Retina (tissue), 1 donor: ENCODE measurements at regions not wholly inside any gene's neighbourhood (a gene's known extent, or its start where the extent isn't known, plus 50 kb on each side); places are given as distances from the start of the nearest gene placed in this dataset.

ENCODE experiments used
- DNase-seq: peaks from one replicate; pipeline ENCODE4 v3.0.0-alpha.2; 2016

DNA sequence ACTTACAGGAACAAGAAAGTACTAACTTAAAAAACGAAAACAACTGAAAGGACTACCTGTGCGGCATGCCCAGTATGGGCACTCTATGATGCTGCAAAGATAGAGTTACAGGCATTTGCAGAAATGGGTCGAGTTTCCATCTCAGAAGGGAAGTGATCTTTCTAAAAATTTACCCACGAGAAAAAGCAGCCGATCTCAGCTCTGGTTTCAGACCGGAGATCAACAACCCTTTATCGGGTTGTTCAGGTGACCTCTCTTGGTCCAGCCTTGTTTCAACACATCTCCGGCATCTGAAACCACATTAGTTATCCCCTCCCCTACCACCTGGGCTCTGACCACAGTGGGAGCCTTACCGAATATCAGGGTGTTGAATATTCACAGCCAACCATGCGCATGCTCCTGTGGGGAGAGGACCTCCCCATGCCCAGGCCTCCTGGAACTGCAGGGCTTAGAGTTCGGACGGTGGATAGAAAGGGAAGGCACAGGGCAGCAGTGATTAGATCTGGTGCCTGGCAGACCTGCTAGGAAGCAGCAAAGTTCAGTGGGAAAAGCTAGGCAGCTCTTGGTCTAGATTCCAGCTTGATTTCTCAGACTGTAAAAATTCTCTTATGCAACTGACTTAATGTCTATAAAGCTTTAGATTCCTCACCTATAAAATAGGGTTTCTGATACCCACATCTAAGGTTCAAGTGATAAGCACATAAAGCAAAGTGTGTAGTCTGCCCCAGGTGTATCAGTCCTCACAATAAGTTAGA is 906.0 kb downstream of the VRK1 start:
- DNase-seq = no peak

DNA sequence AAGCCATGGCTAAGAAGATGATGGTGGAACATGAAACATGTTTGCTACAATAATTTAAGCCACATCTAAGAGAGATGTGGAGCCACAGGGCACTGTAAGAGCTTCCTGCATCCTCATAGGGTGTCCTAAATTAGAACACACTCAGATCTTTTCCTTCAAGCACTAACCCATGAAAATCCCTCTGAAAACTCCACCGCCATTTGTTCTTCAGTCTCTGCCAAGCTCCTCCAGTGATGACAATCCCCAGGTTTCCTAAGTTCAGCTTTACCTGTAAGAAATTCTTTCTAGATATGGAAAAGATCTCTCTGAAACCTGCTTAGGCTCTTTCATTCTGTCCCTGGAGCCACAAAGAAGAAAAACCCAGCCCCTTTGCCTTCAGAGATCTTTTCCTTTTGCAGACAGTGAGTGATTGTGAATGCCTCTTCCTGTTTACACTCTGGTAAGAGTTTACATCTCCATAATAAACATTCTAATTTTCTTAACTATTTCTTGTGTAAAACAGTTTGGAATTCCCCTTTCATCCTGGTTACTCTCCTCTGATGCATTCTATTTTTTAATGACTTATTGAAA is 907.2 kb downstream of the VRK1 start:
- no peak for DNase-seq

DNA sequence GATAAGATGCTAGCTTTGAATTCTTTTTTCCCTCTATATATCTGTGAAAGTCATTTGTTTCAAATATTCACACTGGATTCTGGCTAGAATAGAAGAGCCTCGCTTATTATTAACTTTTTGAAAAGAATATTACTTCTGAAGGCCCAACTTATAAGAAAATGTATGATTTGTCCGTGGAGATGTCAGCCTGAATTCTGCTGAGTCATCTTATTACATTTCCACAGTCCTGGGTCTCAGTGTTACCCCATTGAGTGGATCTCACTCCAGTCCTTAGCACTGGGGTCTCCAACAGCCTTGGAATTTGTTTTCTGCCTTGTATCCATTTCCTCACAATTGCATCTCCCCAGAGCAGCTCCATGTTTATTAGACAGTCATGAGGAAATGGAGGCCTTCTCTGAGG is 907.9 kb downstream of the VRK1 start:
- DNase-seq = no peak

DNA sequence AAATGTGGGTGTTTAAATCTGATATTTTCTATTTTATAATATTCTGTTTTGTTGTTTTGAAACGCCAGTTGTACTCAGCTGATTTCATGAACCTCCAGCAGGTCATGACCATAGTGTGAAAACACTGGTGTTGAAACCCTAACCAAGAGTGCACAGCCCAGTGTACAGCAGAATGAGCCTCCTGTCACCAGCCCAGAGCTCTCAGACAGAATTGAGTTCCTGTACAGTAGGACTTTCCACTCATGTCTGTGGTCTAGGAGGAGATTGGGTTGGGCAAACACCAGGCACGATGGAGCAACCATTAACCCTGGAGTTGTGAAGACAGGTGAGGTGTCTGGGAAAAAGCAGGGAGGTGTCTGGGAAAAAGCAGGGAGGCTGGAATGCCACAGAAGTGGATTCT is 908.8 kb downstream of the VRK1 start:
- no peak for DNase-seq

DNA sequence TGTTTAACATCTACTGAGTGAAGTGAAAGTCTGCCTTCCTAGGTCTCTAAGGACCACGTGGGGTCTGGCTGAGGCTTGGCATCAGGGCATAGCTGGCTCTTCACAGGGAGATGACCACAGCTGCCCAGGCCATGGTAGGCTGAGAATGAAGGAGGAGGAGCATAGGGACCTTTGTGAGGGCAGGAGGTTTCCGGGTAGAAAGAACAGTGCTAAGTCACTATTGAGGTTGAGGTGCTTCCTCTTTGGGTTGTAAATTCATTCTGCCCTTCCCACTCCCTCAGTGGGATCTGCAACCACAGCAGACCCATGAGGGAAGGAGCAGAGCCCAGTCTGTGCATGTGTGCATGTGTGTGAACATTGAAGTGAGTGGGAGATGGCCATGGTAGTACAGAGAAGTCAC is 909.6 kb downstream of the VRK1 start:
- no peak for DNase-seq

DNA sequence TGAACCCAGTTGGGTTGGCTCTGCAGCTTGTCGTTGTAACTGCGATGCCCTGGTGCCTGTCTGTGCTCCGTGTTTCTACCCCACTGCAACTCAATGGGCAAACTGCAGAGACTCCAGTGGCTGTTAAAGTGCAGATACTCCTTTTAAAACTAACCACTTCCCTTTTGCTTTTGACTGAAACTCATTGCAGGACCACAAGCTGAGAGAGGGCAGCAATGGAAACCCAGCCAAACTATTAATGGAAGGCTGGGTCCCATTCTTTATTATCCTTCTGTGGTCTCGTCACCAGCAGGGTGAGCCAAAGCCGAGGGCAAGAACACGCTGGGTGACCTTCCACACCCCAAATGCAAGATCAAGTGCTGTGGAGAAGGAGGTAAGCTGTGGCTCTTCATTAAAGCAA is 910.4 kb downstream of the VRK1 start:
- DNase-seq = no peak

DNA sequence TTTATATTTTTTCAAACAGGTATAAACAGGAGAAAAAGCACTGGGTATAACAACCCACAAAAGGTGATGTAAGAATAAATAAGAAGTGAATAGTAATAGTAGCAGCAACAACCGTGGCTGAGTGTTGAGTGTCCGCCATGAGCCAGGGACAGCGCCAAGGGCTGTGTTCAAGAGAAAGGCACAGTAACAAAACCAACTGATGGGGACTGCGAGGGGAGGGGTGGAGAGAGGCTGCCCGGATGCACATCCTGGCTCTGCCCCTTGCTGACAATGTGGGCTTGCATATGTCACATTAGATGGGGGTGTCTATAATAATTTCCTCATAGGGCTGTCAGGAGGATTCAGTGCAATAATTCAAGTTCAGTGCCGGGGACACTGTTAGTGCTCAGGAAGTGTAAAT is 912.4 kb downstream of the VRK1 start:
- no peak for DNase-seq

DNA sequence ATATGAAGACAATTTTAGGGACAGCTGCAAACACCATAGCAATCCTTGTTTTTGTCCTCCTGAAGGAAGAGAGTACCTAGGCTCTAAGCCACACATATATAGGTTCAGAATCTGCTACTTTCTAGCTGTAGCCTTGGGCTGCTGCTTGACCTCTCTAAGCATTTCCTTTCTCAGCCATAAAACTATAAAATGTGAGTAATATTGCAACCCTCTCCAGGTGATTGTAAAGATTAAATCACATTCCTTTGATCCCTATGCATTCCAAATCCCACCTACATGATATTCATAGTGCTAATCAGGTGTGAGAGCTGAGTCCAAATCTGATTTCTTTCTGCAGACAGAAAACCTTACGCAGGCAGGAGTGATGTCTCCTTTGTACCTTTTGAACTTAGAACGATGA is 913.5 kb downstream of the VRK1 start:
- no peak for DNase-seq

DNA sequence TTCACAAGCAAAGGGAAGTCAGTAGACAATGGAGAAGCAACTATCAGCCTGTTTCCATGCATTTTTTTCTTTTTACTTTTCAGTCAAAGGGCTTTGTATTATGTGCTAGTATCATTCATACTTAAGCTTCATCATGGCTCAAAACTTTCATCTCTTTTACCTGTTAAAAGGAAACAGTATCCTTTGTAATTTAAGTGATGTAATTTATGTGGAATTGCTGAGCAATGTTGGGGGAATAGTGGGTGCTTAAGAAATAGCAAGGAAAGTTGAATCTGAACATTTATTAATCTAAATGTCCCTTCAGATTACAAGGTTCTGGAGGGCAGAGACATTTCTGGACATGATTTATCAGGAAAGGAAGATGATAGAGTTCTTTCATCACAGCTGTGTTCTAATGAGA is 915.3 kb downstream of the VRK1 start:
- no peak for DNase-seq

DNA sequence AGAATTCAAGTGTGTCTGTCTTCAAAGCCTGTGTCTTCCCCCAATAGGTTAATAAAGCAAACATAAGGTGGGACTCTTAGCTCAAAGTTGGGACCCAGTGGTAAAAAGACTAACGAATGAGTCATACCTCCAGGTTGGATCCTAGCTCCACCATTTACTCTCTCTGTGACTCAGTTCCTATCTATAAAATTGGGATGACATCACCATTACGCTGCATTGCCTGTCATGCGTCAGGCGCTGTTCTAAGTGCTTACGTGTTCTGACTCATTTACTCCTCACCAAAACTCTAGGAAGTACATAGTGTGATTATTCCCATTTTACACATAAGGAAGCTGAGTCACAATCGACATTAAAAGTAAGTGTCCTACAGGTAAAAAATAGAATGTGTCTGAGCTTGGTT is 915.8 kb downstream of the VRK1 start:
- no peak for DNase-seq

DNA sequence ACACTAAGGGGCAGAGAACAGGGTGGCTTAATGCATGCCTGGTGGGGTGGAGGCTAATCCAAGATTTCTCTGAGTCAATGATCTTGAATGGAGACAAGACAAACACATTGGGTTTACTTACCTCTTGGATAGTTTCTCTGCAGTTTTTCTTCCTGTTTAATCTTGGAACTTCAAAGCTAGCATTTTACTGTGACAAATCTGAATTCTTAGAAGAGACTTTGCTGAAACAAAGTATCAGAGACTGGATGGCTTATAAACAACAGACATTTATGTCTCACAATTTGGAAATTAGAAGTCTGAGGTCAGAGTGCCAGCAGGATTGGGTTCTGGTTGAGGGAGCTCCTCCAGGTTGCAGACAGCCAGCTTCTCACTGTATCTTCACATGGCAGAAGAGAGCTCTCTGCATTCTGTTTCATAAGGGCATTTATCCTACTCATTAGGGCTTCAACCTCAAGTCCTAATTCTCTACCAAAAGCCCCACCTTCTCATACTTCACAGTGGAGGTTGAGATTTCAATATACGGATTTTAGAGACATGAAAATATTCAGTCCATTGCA is 921.8 kb downstream of the VRK1 start:
- no peak for DNase-seq

DNA sequence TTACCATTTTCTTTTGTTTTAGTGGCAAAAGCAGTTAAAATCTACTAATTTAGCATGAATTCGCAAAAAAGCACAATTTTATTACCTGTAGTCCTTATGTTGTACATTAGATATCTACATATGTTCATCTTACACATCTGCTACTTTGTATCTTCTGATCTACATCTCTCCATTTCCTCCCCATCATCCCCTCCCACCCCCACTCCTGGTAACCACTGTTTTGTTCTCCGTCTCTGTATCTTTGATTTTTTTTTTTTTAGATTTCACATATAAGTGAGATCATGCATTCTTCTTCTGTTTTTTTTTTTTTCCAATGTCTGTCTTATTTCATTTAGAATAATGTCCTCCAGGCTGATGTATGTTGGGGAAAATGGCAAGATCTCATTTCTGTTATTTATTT is 922.7 kb downstream of the VRK1 start:
- DNase-seq = no peak

DNA sequence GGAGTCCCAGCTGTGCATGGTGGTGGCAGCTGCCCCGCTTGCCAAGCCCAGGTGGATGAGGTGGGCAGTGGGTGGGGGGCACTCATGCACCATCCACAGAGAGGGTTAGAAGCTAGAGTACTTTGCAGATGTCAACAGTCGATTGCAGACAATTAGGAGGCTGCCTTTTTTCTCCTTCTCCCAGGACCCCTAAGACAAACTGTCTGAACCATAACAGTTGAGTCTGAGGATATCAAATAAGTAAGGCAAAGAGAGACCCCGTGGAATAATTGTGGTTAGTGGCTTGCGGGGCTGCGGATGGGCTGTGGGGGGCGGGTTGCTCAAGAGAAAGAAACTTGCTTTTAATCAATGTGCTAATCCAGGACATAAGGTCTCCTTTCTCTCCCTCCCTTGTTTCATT is 926.2 kb downstream of the VRK1 start:
- no peak for DNase-seq

DNA sequence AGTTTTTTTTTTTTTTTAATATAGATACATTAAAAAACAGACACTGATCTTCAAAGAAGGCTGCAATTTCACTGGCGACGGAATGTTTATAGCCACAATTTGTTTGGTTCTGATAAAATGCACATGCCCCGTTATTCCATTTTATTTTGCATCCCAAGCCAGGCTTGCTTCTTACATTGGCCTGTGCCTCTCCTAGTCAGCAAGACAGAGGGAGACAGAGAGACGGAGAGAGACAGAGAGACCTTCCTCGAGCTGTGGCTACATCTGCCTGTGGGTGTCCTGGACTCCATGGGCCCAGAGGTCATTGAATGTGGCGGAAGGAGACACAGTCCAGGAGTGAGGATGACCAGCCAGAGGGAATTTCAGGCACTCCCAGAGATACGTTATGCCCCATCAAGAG is 926.6 kb downstream of the VRK1 start:
- DNase-seq = no peak

DNA sequence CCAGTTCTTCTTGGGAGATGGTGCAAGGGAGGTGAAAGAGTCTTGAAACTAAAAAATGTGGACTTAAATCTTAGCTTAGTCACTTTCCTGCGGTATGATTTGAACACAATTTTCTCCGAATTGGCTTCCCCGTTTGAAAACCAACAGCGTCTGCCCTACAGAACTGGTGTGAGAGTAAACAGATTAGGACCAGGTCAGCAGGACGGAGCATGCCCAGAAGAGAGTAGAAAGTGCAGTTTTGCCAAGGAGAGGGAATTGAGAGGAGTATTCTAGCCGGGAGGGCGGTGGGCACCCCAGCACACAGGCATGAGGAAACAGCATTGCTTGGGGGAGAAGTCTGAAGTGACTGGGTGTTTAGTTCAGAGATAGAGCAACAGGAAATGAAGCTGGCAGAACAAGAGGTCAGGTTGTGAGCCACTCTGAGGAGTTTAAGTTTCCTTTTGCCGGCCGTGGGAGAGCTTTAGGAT is 927.1 kb downstream of the VRK1 start:
- DNase-seq = no peak

DNA sequence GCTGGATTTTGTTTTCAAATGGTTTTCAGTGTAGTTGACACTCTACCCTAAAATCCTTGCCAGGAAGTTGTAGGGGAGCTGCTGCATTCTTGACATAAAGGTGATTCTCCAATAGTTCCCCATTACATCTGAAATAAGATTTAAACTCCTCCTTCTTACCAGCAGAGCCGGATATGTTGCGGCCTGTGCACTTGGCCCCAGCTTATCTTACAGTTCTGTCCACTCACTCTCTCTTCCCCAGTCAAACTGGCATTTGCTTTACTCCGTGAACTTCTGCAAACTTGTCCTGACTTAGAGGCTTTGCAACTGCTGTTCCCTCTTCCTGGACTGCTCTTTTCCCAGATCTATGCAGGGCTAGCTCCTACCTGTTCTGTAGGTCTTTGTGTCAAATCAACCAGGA is 929.5 kb downstream of the VRK1 start:
- DNase-seq = no peak

DNA sequence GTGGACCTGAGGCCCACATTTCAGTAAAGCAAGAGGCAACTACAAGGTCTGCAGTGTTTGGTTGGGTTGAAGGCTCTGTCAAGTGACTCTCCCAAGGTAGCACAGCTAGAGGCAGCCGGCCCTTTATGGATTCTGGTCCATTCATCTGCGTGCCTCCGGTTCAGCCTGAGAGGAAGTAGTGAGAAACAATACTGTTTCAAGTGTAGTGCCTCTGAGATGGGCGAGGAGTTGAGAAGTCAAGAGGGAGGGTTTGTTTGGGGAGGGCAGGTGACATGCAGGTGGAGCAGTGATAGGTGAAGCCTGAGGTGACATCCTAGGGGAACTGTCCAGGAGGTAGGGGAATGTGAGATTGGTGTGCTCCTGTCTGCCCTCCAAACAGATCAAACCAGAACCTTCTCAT is 933.5 kb downstream of the VRK1 start:
- no peak for DNase-seq

DNA sequence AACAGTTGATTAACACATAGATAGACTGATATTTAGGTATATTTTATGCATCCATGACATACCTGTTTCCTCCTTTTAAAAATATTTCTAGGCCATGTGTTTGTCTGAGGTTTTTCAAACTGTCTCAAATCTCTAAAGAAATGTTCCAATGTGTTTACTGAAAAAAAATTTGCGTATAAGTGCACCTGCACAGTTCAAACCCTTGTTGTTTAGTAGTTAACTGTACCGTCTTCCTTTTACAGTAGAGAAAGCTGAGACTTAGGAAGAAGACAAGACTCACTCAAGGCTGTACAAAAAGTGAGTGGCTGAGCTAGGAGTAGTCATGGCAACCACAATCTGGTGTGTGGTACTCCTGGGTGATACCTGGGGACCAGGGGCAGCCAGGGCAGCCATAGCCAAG is 934.6 kb downstream of the VRK1 start:
- DNase-seq = no peak

DNA sequence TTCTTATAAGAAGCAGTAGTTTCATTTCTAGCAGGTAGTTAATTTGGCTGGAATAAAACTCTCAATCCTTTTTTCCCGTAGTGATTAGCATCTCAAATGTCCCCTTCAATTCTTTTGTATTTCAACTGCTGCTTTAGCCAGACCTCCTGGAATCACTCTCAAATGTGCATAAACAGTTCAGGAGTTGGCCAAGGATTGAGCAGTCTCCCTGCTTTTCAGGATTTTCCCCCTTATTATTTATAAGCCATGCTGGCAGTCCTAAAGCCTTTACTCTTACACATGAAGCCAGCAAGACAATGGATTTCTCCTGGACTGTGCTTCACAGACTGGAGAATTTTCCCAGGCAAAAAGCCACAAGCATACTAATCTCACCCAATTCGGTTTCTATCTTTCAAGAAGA is 950.1 kb downstream of the VRK1 start:
- DNase-seq = no peak

DNA sequence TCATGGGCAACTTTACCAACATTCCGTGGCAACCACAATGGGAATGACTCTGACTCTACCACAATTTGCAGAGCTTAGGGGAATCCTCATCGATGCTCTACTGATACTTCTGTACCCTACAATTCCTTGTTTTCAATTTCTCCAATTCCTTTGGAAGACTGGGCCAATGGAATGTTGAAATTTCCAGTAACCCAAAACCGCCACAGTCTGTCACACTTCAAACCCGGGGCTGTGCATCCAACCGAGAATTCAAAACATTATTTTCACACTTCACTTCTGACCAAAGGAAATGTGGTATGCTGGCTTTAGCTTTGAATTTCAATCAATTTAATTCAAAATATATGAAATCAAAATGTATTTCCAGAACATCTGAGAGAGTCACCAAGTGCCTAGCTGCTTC is 951.4 kb downstream of the VRK1 start:
- peak; percentile 6 for DNase-seq

DNA sequence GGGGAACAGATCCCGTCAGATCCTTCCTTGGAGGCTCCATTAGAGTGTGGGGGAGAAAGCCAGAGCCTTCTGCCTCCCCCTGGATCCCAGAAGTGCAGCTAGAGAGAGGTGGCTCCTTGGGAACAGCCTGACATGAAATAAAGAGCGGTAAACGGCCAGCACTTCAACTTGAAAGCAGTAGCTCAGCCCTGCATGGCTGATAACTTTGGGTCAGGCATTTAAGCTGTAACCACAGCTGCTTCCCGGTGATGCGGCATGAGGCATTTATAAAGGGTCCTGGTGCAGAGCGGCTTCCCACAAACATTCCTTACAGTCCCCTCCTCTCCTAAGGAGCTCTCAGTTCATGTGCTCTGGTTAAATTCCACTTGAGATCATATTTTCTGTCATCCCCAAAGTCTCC is 960.3 kb downstream of the VRK1 start:
- DNase-seq = no peak

DNA sequence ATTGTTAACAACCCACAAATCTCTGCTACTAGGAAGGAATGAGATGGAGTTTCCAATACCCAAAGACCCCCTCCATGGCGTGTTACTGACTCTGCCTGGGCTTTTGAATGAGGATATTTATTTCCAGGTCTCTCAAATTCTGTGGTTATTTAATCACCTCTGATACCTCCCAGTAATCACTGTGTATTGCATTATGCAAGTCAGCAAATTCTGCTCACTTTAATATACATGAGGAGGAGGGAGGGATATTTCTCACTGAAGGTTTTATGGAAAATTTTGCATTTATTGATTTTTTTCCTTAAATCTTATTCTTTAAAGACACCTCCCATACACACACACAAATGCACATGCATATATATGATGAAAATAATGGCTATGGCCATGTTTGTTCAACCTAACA is 962.9 kb downstream of the VRK1 start:
- no peak for DNase-seq

DNA sequence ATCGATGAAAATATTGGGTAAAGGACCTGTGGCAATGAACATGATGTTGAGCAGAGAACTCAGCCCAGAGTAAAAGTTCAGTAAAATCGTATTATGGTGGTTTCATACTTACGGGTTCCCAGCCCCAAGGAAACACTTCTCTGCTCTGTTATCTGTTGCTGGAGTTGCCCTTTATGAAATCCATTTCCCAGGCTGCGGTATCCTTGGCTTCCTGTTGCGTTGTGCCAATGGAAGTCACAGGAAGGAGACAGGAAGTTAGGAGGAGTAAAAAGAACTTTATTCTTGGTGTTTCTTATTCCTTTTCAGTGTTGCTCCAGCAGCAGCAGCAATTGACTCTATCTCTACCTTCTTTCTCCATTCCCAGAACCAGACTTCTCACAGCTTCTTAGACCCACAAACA is 965.2 kb downstream of the VRK1 start:
- DNase-seq = no peak

DNA sequence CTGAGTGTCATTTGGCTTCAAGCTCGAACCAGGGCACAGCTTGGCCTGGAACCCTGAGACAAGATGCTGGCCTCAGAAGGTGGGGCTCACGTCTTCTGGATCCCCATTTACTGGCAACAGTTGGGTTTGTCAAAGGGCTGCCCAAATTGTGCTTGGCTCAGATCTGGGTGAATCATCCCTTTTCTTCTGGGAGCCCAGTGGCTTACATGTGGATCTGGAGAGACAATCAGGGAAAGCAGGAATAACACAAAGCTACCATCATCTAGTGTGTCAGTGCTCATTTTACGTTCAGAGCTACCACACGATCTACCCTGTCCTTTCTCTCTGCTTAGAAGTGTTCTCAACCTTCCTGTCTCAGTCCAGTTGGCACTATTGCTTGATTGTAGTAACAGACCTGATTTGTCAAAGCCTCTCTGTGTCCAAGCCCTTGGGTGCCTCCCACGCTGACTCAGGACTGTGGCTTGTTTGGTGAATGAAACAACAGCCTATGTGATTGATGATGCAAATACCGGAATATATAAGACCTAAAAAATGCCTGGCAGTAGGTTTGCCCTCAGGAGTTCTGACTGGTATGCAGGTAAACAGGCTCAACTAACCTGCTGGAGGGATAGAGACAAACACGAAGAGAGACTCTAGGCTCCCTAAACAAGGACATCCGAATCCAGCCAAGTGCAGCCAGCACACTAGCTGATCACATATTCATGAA is 974.3 kb downstream of the VRK1 start:
- DNase-seq = no peak
